Esophagus muscularis mucosa (tissue), 4 donors: ENCODE measurements at regions not wholly inside any gene's neighbourhood (a gene's known extent, or its start where the extent isn't known, plus 50 kb on each side); places are given as distances from the start of the nearest gene placed in this dataset.

Experiments used
- DNase-seq: peaks from one replicate; pipeline ENCODE4 v3.0.0-alpha.2; 2017; ENCODE audit errors: extremely low spot score
- H3K27ac ChIP-seq, 4 donors: fragments of 200-600 bp; sonication (generic); replicated peaks in 1 of 4; 1 replicate in 3 of 4; 2 replicates in 1 of 4; pipeline ENCODE4 v1.5.1; 2016 to 2019; ENCODE audit warnings: mild to moderate bottlenecking in 1 of 4
- H3K27me3 ChIP-seq, 4 donors: fragments of 200-600 bp; sonication (generic); one replicate each; pipeline versions ENCODE4 v1.5.1 to v1.6.0; 2016 to 2019
- H3K36me3 ChIP-seq, 4 donors: fragments of 200-600 bp; sonication (generic); one replicate each; pipeline ENCODE4 v1.5.1; 2016 to 2019
- H3K4me1 ChIP-seq, 4 donors: fragments of 200-600 bp; sonication (generic); one replicate each; pipeline ENCODE4 v1.5.1; 2016 to 2019
- H3K4me3 ChIP-seq, 4 donors: fragments of 200-600 bp; sonication (generic); 1 replicate in 2 of 4; 2 replicates in 2 of 4; pipeline ENCODE4 v1.5.1; 2016 to 2019; ENCODE audit warnings: mild to moderate bottlenecking in 4 of 4, moderate library complexity in 1 of 4
- H3K9me3 ChIP-seq, 4 donors: fragments of 200-600 bp; sonication (generic); 1 replicate in 3 of 4; 2 replicates in 1 of 4; pipeline ENCODE4 v1.5.1; 2016 to 2019
- CTCF ChIP-seq, 3 experiments: fragments of 200-600 bp in 2 of 3; fragments of 450-650 bp in 1 of 3; sonication (generic) in 2 of 3; IDR thresholded peaks; one replicate each; pipeline ENCODE4 v1.5.1; 2017 to 2019; ENCODE audit warnings: antibody characterized with exemption in 3 of 3, mild to moderate bottlenecking in 2 of 3, moderate library complexity in 1 of 3
- EP300 ChIP-seq: sonication (generic); formaldehyde crosslinking; IDR thresholded peaks from one replicate; pipeline ENCODE4 v1.6.1; 2017; ENCODE audit warnings: antibody characterized with exemption
- POLR2A ChIP-seq: fragments of 450-650 bp; IDR thresholded peaks from one replicate; pipeline ENCODE4 v1.6.1; 2017; ENCODE audit warnings: antibody characterized with exemption, moderate library complexity, mild to moderate bottlenecking, low read depth
- POLR2AphosphoS5 ChIP-seq, 2 donors: sonication (generic); formaldehyde crosslinking; IDR thresholded peaks; one replicate each; pipeline ENCODE4 v1.6.1; 2017; ENCODE audit warnings: antibody characterized with exemption in 2 of 2
- WGBS: methylation state at CpG from one replicate; pipeline ENCODE4 v1.1.5; 2018; 5-methylcytosine and 5-hydroxymethylcytosine counted together
- intact Hi-C: fragments of 100-400 bp; cut with DNase I; formaldehyde crosslinking; loops from one replicate; pipeline ENCODE4 v1.15.1; 2023

DNA sequence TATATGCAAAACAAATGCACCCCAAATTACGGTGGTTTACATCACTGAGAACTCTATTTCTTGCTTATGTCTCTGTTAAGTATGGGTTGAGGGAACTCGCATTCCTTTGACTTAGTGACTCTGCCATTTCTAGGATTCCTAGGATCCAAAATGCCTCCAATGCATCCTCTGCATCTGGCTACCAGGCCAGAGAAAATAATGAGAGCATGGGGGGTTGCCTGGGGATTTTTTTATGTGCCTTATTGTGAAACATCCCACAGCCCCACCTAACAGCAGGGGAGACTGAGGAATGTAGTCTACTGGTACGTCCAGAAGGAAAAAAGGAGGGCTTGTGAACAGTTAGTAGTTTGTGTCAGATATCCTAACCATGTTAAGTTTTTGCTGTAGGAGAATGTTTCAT is 466.0 kb upstream of the ARRDC3 start:
- intact Hi-C loops, result no loop called here
- no peak for DNase-seq
- no peaks in the 10 kb centered on the region for H3K36me3 ChIP-seq
- H3K4me1 ChIP-seq, result no peaks in the 10 kb centered on the region
- H3K27ac ChIP-seq, result no peak overlapping the region
- no peaks in the 10 kb centered on the region for H3K27me3 ChIP-seq
- no peaks in the 10 kb centered on the region for H3K9me3 ChIP-seq
- WGBS, result 83% methylated on average over 3 of the region's 3 CpGs
- no peak overlapping the region for H3K4me3 ChIP-seq
- no peak for TF ChIP-seq POLR2AphosphoS5 (IDR thresholded peaks at IDR 0.05)
- no peak for TF ChIP-seq CTCF (IDR thresholded peaks at IDR 0.05)
- no peak for TF ChIP-seq POLR2A
- no peak for TF ChIP-seq EP300

- Histone ChIP-seq H3K4me1 (no peaks in the 10 kb centered on the region), H3K27ac (no peak overlapping the region), H3K4me3 (no peak overlapping the region), H3K36me3 (no peaks in the 10 kb centered on the region), H3K27me3 (no peaks in the 10 kb centered on the region), H3K9me3 (no peaks in the 10 kb centered on the region)
- WGBS, result 88% methylated on average over 3 of the region's 3 CpGs
- no peak for DNase-seq
- intact Hi-C loops, result no loop called here
- TF ChIP-seq EP300 (no peak), POLR2A (no peak), CTCF (IDR thresholded peaks at IDR 0.05) (no peak), POLR2AphosphoS5 (IDR thresholded peaks at IDR 0.05) (no peak)
Observed at GRCh38 chr5:91848453-91848852, 465.3 kb upstream of the ARRDC3 start.

GRCh38 chr5:91841423-91841822 is 458.3 kb upstream of the ARRDC3 start:
- TF ChIP-seq POLR2AphosphoS5 (IDR thresholded peaks at IDR 0.05) (no peak), EP300 (no peak), POLR2A (no peak), CTCF (IDR thresholded peaks at IDR 0.05) (no peak)
- no peaks in the 10 kb centered on the region for H3K9me3 ChIP-seq

DNA sequence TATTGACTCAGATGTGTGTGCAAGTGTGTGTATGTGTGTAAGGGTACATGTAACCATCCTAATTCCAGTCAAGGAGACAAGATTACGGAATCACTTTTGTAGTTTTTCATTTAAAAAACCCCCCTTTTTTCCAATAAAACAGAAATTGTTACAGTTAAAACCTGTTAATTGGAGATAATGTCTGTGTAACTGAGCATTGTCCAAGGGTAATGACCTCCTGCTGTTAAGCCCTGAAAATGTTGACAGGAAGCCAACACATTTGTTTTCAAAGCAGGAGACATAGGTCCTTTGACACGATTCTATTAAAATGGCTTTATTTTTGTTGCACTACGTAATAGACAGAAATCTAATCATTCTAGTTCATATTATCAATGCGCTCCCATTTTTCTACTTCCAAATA is 457.3 kb upstream of the ARRDC3 start:
- WGBS, result 81% methylated on average over 4 of the region's 4 CpGs
- Histone ChIP-seq H3K9me3 (no peaks in the 10 kb centered on the region), H3K4me3 (no peak overlapping the region), H3K36me3 (no peaks in the 10 kb centered on the region), H3K27me3 (no peaks in the 10 kb centered on the region), H3K27ac (no peak overlapping the region), H3K4me1 (no peaks in the 10 kb centered on the region)
- no peak for TF ChIP-seq POLR2A
- TF ChIP-seq CTCF (IDR thresholded peaks at IDR 0.05), result no peak
- no peak for TF ChIP-seq POLR2AphosphoS5 (IDR thresholded peaks at IDR 0.05)
- intact Hi-C loops, result no loop called here
- no peak for DNase-seq

More at GRCh38 chr5:91841423-91841822, 458.3 kb upstream of the ARRDC3 start:
- no peak overlapping the region for H3K4me3 ChIP-seq
- no peaks in the 10 kb centered on the region for H3K27me3 ChIP-seq
- intact Hi-C loops, result no loop called here
- no peak for DNase-seq
- H3K27ac ChIP-seq, result no peak overlapping the region
- no peaks in the 10 kb centered on the region for H3K4me1 ChIP-seq
- H3K36me3 ChIP-seq, result no peaks in the 10 kb centered on the region

GRCh38 chr5:91839721-91840120 is 456.6 kb upstream of the ARRDC3 start:
- no peaks in the 10 kb centered on the region for H3K4me1 ChIP-seq
- H3K4me3 ChIP-seq, result no peak overlapping the region
- no peaks in the 10 kb centered on the region for H3K27me3 ChIP-seq
- TF ChIP-seq POLR2A (no peak), CTCF (IDR thresholded peaks at IDR 0.05) (no peak), EP300 (no peak), POLR2AphosphoS5 (IDR thresholded peaks at IDR 0.05) (no peak)
- 83% methylated on average over 4 of the region's 4 CpGs for WGBS
- DNase-seq, result no peak
- no peak overlapping the region for H3K27ac ChIP-seq
- H3K9me3 ChIP-seq, result no peaks in the 10 kb centered on the region
- intact Hi-C loops, result no loop called here
- no peaks in the 10 kb centered on the region for H3K36me3 ChIP-seq
